Breast epithelium (tissue), 4 donors: ENCODE measurements at regions not wholly inside any gene's neighbourhood (a gene's known extent, or its start where the extent isn't known, plus 50 kb on each side); places are given as distances from the start of the nearest gene placed in this dataset.

Source experiments
- DNase-seq, 2 donors: peaks; one replicate each; pipeline ENCODE4 v3.0.0-alpha.2; 2019; ENCODE audit warnings: low spot score in 2 of 2
- H3K27ac ChIP-seq, 2 donors: fragments of 200-600 bp; sonication (generic) in 1 of 2; one replicate each; pipeline ENCODE4 v1.5.1; 2016 to 2019; ENCODE audit warnings: mild to moderate bottlenecking in 1 of 2
- H3K27me3 ChIP-seq, 2 donors: fragments of 200-600 bp; sonication (generic) in 1 of 2; one replicate each; pipeline versions ENCODE4 v1.5.1 to v1.6.0; 2017 to 2019; ENCODE audit warnings: control low read depth in 1 of 2, mild to moderate bottlenecking in 1 of 2
- H3K36me3 ChIP-seq: fragments of 200-600 bp; one replicate; pipeline ENCODE4 v1.5.1; 2019
- H3K4me1 ChIP-seq, 2 donors: fragments of 200-600 bp; sonication (generic); one replicate each; pipeline ENCODE4 v1.5.1; 2016 to 2019; ENCODE audit warnings: control low read depth in 1 of 2
- H3K4me3 ChIP-seq, 3 donors: fragments of 200-600 bp; sonication (generic); 1 replicate in 2 of 3; 2 replicates in 1 of 3; pipeline ENCODE4 v1.5.1; 2016 to 2019; ENCODE audit warnings: mild to moderate bottlenecking in 3 of 3, moderate library complexity in 2 of 3
- H3K9me3 ChIP-seq, 2 donors: fragments of 200-600 bp; sonication (generic) in 1 of 2; one replicate each; pipeline ENCODE4 v1.5.1; 2016 to 2019; ENCODE audit warnings: control low read depth in 1 of 2
- CTCF ChIP-seq, 3 donors: fragments of 450-650 bp; IDR thresholded peaks; one replicate each; pipeline ENCODE4 v1.5.1; 2016 to 2017; ENCODE audit warnings: antibody characterized with exemption in 3 of 3, mild to moderate bottlenecking in 3 of 3, moderate library complexity in 3 of 3
- POLR2A ChIP-seq: fragments of 450-650 bp; IDR thresholded peaks from one replicate; pipeline ENCODE4 v1.6.1; 2016; ENCODE audit warnings: antibody characterized with exemption, mild to moderate bottlenecking, moderate library complexity
- POLR2AphosphoS5 ChIP-seq, 3 donors: sonication (generic); formaldehyde crosslinking; IDR thresholded peaks; one replicate each; pipeline ENCODE4 v1.6.1; 2017; ENCODE audit warnings: antibody characterized with exemption in 3 of 3
- intact Hi-C: fragments of 100-400 bp; cut with DNase I; formaldehyde crosslinking; loops from one replicate; pipeline ENCODE4 v1.15.1; 2023; ENCODE audit warnings: low total_unique reads

GRCh38 chr9:102518324-102518723, 476.8 kb upstream of the CYLC2 start:
- intact Hi-C loops = no loop called here
- Histone ChIP-seq H3K4me3 (no peak overlapping the region), H3K9me3 (no peaks in the 10 kb centered on the region), H3K27ac (no peak overlapping the region), H3K4me1 (no peaks in the 10 kb centered on the region), H3K27me3 (no peaks in the 10 kb centered on the region), H3K36me3 (no peaks in the 10 kb centered on the region)
- TF ChIP-seq POLR2A (no peak), POLR2AphosphoS5 (IDR thresholded peaks at IDR 0.05) (no peak), CTCF (IDR thresholded peaks at IDR 0.05) (no peak)
- no peak for DNase-seq

- H3K4me1 ChIP-seq = no peaks in the 10 kb centered on the region
- intact Hi-C loops = no loop called here
- no peaks in the 10 kb centered on the region for H3K9me3 ChIP-seq
- H3K4me3 ChIP-seq = peak overlapping the region in 2 of 3 donors; percentile 6 to 12
- H3K27ac ChIP-seq = peak overlapping the region in 1 of 2 donors; percentile 43
- TF ChIP-seq CTCF (IDR thresholded peaks at IDR 0.05) = no peak
- TF ChIP-seq POLR2AphosphoS5 (IDR thresholded peaks at IDR 0.05) = no peak
- no peak for TF ChIP-seq POLR2A
- no peaks in the 10 kb centered on the region for H3K27me3 ChIP-seq
- DNase-seq = peak; percentile 31 to 67
- no peaks in the 10 kb centered on the region for H3K36me3 ChIP-seq
Observed at GRCh38 chr9:102514541-102514940, 480.6 kb upstream of the CYLC2 start.

GRCh38 chr9:102507044-102507687, 488.0 kb upstream of the CYLC2 start:
- Histone ChIP-seq H3K9me3 (no peaks in the 10 kb centered on the region), H3K27me3 (no peaks in the 10 kb centered on the region), H3K36me3 (no peaks in the 10 kb centered on the region), H3K4me3 (no peak overlapping the region), H3K27ac (no peak overlapping the region), H3K4me1 (no peaks in the 10 kb centered on the region)
- TF ChIP-seq POLR2AphosphoS5 (IDR thresholded peaks at IDR 0.05) = no peak
- TF ChIP-seq POLR2A = no peak
- no peak for TF ChIP-seq CTCF (IDR thresholded peaks at IDR 0.05)
- intact Hi-C loops = no loop called here
- no peak for DNase-seq

GRCh38 chr9:102506406-102506805, 488.7 kb upstream of the CYLC2 start:
- Histone ChIP-seq H3K9me3 (no peaks in the 10 kb centered on the region), H3K4me1 (no peaks in the 10 kb centered on the region), H3K27me3 (no peaks in the 10 kb centered on the region), H3K4me3 (no peak overlapping the region), H3K36me3 (no peaks in the 10 kb centered on the region), H3K27ac (no peak overlapping the region)
- TF ChIP-seq CTCF (IDR thresholded peaks at IDR 0.05) (no peak), POLR2A (no peak), POLR2AphosphoS5 (IDR thresholded peaks at IDR 0.05) (no peak)
- intact Hi-C loops = no loop called here
- no peak for DNase-seq

GRCh38 chr9:102499468-102499867, 495.7 kb upstream of the CYLC2 start:
- H3K4me3 ChIP-seq = no peak overlapping the region
- DNase-seq = no peak
- no peaks in the 10 kb centered on the region for H3K9me3 ChIP-seq
- TF ChIP-seq POLR2A (no peak), POLR2AphosphoS5 (IDR thresholded peaks at IDR 0.05) (no peak), CTCF (IDR thresholded peaks at IDR 0.05) (no peak)
- intact Hi-C loops = no loop called here
- no peaks in the 10 kb centered on the region for H3K27me3 ChIP-seq
- no peaks in the 10 kb centered on the region for H3K4me1 ChIP-seq
- no peaks in the 10 kb centered on the region for H3K36me3 ChIP-seq
- no peak overlapping the region for H3K27ac ChIP-seq
